SU-DHL-6 (cell line): ENCODE measurements at regions not wholly inside any gene's neighbourhood (a gene's known extent, or its start where the extent isn't known, plus 50 kb on each side); places are given as distances from the start of the nearest gene placed in this dataset.

Source experiments
- CTCF ChIP-seq: fragments of 200-600 bp; sonication (generic); IDR thresholded peaks from one replicate; pipeline ENCODE4 v1.5.1; 2017; ENCODE audit warnings: antibody characterized with exemption, mild to moderate bottlenecking, low read length, moderate library complexity; ENCODE audit not compliant: insufficient read depth, poor library complexity, severe bottlenecking
- EZH2phosphoT487 ChIP-seq: fragments of 200-600 bp; sonication (generic), shearing (Covaris generic); conservative IDR thresholded peaks from 2 replicates; pipeline ENCODE4 v1.6.1; 2018; ENCODE audit warnings: mild to moderate bottlenecking, antibody characterized with exemption, low read length, moderate library complexity, mixed read lengths

DNA sequence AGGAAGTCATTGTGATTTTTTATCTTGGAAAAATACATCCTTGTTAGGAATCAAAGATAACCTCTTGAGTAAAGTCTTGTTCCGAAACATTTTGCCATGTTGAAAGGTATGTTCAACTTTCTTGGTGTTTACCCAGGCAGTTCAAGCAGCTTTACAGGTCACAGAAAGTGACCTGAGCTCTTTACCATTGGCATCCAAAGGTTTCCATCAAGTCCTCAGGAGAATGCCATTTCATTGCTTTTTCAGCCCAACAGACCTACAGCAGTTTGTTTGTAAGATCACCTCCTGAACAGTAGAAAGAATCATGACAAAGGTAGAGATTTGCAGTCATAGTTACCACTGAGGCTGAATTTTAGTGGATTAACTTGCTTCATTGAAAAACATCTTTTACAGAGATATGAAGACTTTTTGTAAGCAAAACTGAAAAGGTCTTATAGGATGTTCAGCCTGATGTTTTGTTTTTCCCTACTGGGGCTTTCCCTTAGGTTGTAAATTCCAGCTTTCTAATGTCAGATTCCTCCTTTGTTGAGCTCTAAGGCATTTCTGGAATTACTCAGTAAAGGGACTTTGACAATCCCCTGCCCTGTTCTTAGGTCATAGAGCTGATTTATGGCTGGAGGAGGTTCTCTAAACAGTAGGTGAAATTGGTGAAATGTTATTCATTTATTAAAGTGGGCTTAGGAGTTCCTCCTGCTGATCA, 236.8 kb upstream of the RBMS1 start:
- TF ChIP-seq CTCF (no peak), EZH2phosphoT487 (no peak)
